Upper lobe of left lung (tissue), 6 donors: ENCODE measurements at regions not wholly inside any gene's neighbourhood (a gene's known extent, or its start where the extent isn't known, plus 50 kb on each side); places are given as distances from the start of the nearest gene placed in this dataset.

ENCODE experiments used
- ATAC-seq, 2 donors: fragments of 200-7000 bp; cut with Tn5 transposase; one replicate each; pipeline ENCODE4 v1.9.1; 2022; ENCODE audit warnings: mild to moderate bottlenecking in 2 of 2, moderate library complexity in 2 of 2; ENCODE audit not compliant: low FRiP score in 2 of 2
- DNase-seq, 2 donors: peaks; one replicate each; pipeline ENCODE4 v3.0.0-alpha.2; 2019 to 2020
- H3K27ac ChIP-seq, 4 donors: fragments of 200-600 bp; sonication (generic); one replicate each; pipeline ENCODE4 v1.5.1; 2016 to 2019
- H3K27me3 ChIP-seq, 4 donors: fragments of 200-600 bp; sonication (generic); one replicate each; pipeline ENCODE4 v1.5.1; 2017 to 2019
- H3K36me3 ChIP-seq, 4 donors: fragments of 200-600 bp; sonication (generic); one replicate each; pipeline ENCODE4 v1.5.1; 2016 to 2019
- H3K4me1 ChIP-seq, 4 donors: fragments of 200-600 bp; sonication (generic); one replicate each; pipeline ENCODE4 v1.5.1; 2018 to 2019
- H3K4me3 ChIP-seq, 4 donors: fragments of 200-600 bp; sonication (generic); one replicate each; pipeline ENCODE4 v1.5.1; 2017 to 2019; ENCODE audit warnings: mild to moderate bottlenecking in 2 of 4, moderate library complexity in 1 of 4
- H3K9me3 ChIP-seq, 4 donors: fragments of 200-600 bp; sonication (generic); one replicate each; pipeline ENCODE4 v1.5.1; 2018 to 2019
- EP300 ChIP-seq, 4 donors: sonication (generic); formaldehyde crosslinking; IDR thresholded peaks; one replicate each; pipeline ENCODE4 v1.5.1; 2017; ENCODE audit warnings: antibody characterized with exemption in 4 of 4, control low read depth in 2 of 4
- POLR2A ChIP-seq, 4 donors: fragments of 450-650 bp; IDR thresholded peaks; one replicate each; pipeline ENCODE4 v1.5.1; 2016 to 2017; ENCODE audit warnings: antibody characterized with exemption in 4 of 4, mild to moderate bottlenecking in 2 of 4
- POLR2AphosphoS5 ChIP-seq, 2 donors: sonication (generic); formaldehyde crosslinking; IDR thresholded peaks; one replicate each; pipeline ENCODE4 v1.5.1; 2017; ENCODE audit warnings: antibody characterized with exemption in 2 of 2
- WGBS, 2 donors: methylation state at CpG; one replicate each; pipeline ENCODE4 v1.1.5; 2017 to 2018; 5-methylcytosine and 5-hydroxymethylcytosine counted together
- TF ChIP-seq, protein P1 (sequence below), 6 experiments: fragments of 450-650 bp in 4 of 6; fragments of 200-600 bp in 2 of 6; sonication (generic) in 2 of 6; IDR thresholded peaks; one replicate each; pipeline ENCODE4 v1.5.1; 2016 to 2019; ENCODE audit warnings: antibody characterized with exemption in 6 of 6
- donor health status: DM: no; HTN: no; CAD: no; lungs with moderate emphysema.
- donor health status: DM: no; HTN: yes; CAD: no; lungs with severe emphysema.

DNA sequence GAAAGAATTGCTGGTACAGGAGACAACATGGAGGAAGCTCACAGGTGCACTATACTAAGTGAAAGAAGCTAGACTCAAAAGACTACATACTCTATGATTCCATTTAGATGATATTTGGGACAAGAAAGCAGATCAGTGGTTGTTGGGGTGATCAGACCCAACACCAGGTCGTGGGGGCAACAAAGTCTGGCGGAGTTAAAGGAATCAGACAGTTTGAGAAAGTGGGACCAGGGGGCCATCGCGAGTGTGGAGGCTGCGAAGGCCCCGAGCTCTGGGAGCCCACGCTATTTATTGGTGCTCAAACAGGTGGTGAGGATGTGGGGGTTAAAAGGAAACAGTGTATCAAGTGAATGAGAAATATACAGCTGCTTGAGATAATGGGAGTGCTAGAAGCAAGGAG is 282.8 kb upstream of the SGK1 start:
- no peaks in the 10 kb centered on the region for H3K36me3 ChIP-seq
- ATAC-seq (no peak), DNase-seq (peak in 1 of 2 donors; percentile 12)
- no peaks in the 10 kb centered on the region for H3K4me1 ChIP-seq
- TF ChIP-seq, protein P1, sequence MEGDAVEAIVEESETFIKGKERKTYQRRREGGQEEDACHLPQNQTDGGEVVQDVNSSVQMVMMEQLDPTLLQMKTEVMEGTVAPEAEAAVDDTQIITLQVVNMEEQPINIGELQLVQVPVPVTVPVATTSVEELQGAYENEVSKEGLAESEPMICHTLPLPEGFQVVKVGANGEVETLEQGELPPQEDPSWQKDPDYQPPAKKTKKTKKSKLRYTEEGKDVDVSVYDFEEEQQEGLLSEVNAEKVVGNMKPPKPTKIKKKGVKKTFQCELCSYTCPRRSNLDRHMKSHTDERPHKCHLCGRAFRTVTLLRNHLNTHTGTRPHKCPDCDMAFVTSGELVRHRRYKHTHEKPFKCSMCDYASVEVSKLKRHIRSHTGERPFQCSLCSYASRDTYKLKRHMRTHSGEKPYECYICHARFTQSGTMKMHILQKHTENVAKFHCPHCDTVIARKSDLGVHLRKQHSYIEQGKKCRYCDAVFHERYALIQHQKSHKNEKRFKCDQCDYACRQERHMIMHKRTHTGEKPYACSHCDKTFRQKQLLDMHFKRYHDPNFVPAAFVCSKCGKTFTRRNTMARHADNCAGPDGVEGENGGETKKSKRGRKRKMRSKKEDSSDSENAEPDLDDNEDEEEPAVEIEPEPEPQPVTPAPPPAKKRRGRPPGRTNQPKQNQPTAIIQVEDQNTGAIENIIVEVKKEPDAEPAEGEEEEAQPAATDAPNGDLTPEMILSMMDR (IDR thresholded peaks at IDR 0.05) = no peak
- no peak for TF ChIP-seq EP300 (IDR thresholded peaks at IDR 0.05)
- no peak for TF ChIP-seq POLR2AphosphoS5 (IDR thresholded peaks at IDR 0.05)
- TF ChIP-seq POLR2A (IDR thresholded peaks at IDR 0.05) = no peak
- peaks cover 0 to 11% (median 9%) of the 10 kb centered on the region in 4 donors for H3K9me3 ChIP-seq
- no peaks in the 10 kb centered on the region for H3K27me3 ChIP-seq
- no peak overlapping the region for H3K4me3 ChIP-seq
- no peak overlapping the region for H3K27ac ChIP-seq
- WGBS, 2 donors = 93% methylated on average over 7 of the region's 7 CpGs

DNA sequence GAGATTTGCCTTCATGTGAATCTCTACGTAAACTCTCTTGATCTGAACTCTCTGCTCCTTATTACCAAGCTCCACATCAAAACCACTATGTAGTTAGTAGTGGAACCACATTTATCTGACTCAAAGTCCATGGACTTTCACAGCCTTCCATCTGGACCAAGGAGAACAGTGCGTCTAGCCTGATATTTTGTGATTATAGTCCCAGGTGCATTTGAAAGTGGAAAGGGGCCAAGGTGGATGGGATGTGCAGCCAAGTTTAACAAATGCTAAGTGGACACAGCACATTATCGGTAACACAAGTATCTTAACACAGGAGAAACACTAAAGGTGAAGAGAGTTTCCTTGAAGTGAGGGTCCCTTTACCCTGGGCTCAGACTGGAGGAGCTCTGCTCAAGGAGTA is 281.2 kb upstream of the SGK1 start:
- DNase-seq (no peak), ATAC-seq (no peak)
- Histone ChIP-seq H3K36me3 (no peaks in the 10 kb centered on the region), H3K27ac (no peak overlapping the region), H3K27me3 (no peaks in the 10 kb centered on the region), H3K9me3 (peaks cover 0 to 11% (median 9%) of the 10 kb centered on the region in 4 donors), H3K4me3 (no peak overlapping the region), H3K4me1 (no peaks in the 10 kb centered on the region)
- WGBS, 2 donors = 69 to 81% methylated on average over 3 of the region's 3 CpGs
- no peak for TF ChIP-seq EP300 (IDR thresholded peaks at IDR 0.05)
- TF ChIP-seq POLR2A (IDR thresholded peaks at IDR 0.05) = no peak
- TF ChIP-seq POLR2AphosphoS5 (IDR thresholded peaks at IDR 0.05) = no peak
- TF ChIP-seq, protein P1 (IDR thresholded peaks at IDR 0.05) = no peak

DNA sequence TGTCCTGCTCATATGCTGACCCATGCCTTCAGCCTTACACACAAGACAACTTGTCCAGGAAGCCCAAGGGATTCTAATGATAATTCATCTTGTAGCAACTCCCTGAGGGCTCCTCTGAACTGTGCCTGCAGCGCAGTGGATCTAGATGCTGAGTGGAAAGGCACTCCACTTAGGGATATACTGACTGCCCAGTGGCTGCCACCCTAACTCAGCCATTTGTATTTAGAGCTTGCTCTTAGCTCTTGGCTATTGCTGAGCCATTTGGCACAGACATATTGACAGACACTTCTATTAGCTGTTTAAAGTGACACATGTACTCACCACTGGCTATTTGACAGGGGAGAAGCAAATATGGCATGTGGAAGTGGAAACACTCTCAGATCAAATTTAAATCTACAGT is 278.3 kb upstream of the SGK1 start:
- Histone ChIP-seq H3K27ac (no peak overlapping the region), H3K27me3 (no peaks in the 10 kb centered on the region), H3K4me3 (no peak overlapping the region), H3K4me1 (no peaks in the 10 kb centered on the region), H3K9me3 (peaks cover 0 to 10% (median 8%) of the 10 kb centered on the region in 4 donors), H3K36me3 (no peaks in the 10 kb centered on the region)
- ATAC-seq (peak in 1 of 2 donors; percentile 71), DNase-seq (no peak)
- TF ChIP-seq POLR2AphosphoS5 (IDR thresholded peaks at IDR 0.05) (no peak), EP300 (IDR thresholded peaks at IDR 0.05) (no peak), POLR2A (IDR thresholded peaks at IDR 0.05) (no peak)
- TF ChIP-seq, protein P1 (IDR thresholded peaks at IDR 0.05) = no peak
- 93 to 100% methylated on average over 1 of the region's 1 CpG for WGBS, 2 donors

DNA sequence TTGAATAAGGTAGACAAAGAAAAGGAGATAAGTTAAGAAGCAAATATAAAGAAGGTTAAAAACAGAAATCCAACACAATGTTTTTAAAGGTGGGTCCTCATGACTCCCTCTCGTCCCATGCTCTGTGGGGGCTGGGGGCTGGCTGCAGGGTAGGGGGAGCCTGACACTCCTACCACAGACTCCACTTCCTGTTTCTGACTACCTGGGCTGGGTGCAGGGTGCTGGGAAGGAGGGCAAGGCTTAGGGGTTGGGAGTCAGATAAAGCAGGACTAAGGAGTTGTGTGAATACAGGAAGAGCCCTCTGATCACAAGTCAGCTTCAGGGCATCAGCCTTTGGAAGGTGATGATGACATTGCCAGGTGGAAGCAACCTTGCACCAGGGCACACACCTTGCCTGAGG is 277.0 kb upstream of the SGK1 start:
- Histone ChIP-seq H3K4me1 (no peaks in the 10 kb centered on the region), H3K4me3 (no peak overlapping the region), H3K27me3 (no peaks in the 10 kb centered on the region), H3K27ac (no peak overlapping the region), H3K9me3 (no peaks in the 10 kb centered on the region), H3K36me3 (no peaks in the 10 kb centered on the region)
- no peak for ATAC-seq
- DNase-seq = no peak
- TF ChIP-seq, protein P1 (IDR thresholded peaks at IDR 0.05) = no peak
- TF ChIP-seq POLR2A (IDR thresholded peaks at IDR 0.05) (no peak), EP300 (IDR thresholded peaks at IDR 0.05) (no peak), POLR2AphosphoS5 (IDR thresholded peaks at IDR 0.05) (no peak)
- WGBS, 2 donors = 77 to 96% methylated on average over 1 of the region's 1 CpG

DNA sequence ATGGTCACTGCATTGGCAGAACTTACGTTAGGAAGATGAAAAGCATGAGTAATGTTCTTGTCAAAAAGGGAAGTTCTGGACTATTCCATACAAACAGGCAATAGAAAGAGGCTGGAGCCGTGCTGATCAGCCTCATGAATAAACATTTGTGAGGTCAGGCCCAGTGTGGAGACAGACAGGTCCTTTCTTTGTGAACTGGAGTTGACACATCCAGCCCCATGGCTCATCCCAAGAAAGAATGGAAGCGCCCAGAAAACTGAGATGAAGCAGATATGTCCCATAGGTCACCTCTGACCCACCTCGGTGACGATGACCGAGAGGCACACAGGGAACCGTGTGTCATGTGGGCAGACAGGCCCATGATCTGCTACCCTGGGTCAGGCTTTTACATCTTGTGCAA is 276.0 kb upstream of the SGK1 start:
- Histone ChIP-seq H3K4me1 (no peaks in the 10 kb centered on the region), H3K4me3 (no peak overlapping the region), H3K27ac (no peak overlapping the region), H3K36me3 (no peaks in the 10 kb centered on the region), H3K9me3 (no peaks in the 10 kb centered on the region), H3K27me3 (no peaks in the 10 kb centered on the region)
- ATAC-seq = peak in 1 of 2 donors; percentile 61
- TF ChIP-seq POLR2AphosphoS5 (IDR thresholded peaks at IDR 0.05) (no peak), EP300 (IDR thresholded peaks at IDR 0.05) (no peak), POLR2A (IDR thresholded peaks at IDR 0.05) (no peak)
- TF ChIP-seq, protein P1 (IDR thresholded peaks at IDR 0.05) = no peak
- WGBS, 2 donors = 68 to 73% methylated on average over 7 of the region's 7 CpGs
- DNase-seq = peak in 1 of 2 donors; percentile 50
